BJ (cell line): ENCODE measurements at regions not wholly inside any gene's neighbourhood (a gene's known extent, or its start where the extent isn't known, plus 50 kb on each side); places are given as distances from the start of the nearest gene placed in this dataset.

Experiments
- CTCF ChIA-PET: fragments of 350-600 bp; formaldehyde crosslinking; extraction: SDS; loops from one replicate; lab custom pipeline; 2021; ENCODE audit warnings: antibody characterized with exemption, inconsistent platforms; lab: Yijun Ruan, JAX
- POLR2A ChIA-PET: fragments of 300-600 bp; sonication (Branson Sonifier 250); formaldehyde crosslinking; extraction: SDS; loops from one replicate; lab custom pipeline; 2021; ENCODE audit warnings: antibody characterized with exemption; lab: Charles Lee
- DNase-seq: peaks from one replicate; pipeline ENCODE4 v3.0.0-alpha.2; 2011; ENCODE audit warnings: low read depth
- H3K27me3 ChIP-seq: 2 replicates; pipeline ENCODE4 v1.6.0; 2011; ENCODE audit warnings: low read length; ENCODE audit not compliant: control insufficient read depth, insufficient read depth
- H3K36me3 ChIP-seq: 2 replicates; pipeline ENCODE4 v1.5.1; 2011; ENCODE audit warnings: low read length; ENCODE audit not compliant: control insufficient read depth, insufficient read depth
- H3K4me3 ChIP-seq: 2 replicates; pipeline ENCODE4 v1.5.1; 2011; ENCODE audit warnings: low read depth, mild to moderate bottlenecking, control low read depth, low read length
- CTCF ChIP-seq: IDR thresholded peaks from 2 replicates; pipeline ENCODE4 v1.5.1; 2011; ENCODE audit warnings: low read depth, mild to moderate bottlenecking, control low read depth, inconsistent platforms, low read length, moderate library complexity; ENCODE audit not compliant: insufficient read depth

GRCh38 chr18:30093376-30093775, 949.2 kb downstream of the DSC3 start:
- ChIA-PET CTCF (interaction anchor here (0.6 kb wide), 1 partner anchor 153 kb away, joined by 3 read pairs; no protein-coding TSS in a partner anchor), POLR2A (no interaction called here)
- Histone ChIP-seq H3K4me3 (no peak overlapping the region), H3K36me3 (no peaks in the 10 kb centered on the region), H3K27me3 (no peaks in the 10 kb centered on the region)
- DNase-seq, result no peak
- no peak for TF ChIP-seq CTCF

- POLR2A ChIA-PET, result no interaction called here
- no peak overlapping the region for H3K4me3 ChIP-seq
- no peak for TF ChIP-seq CTCF
- no peaks in the 10 kb centered on the region for H3K27me3 ChIP-seq
- DNase-seq, result no peak
- CTCF ChIA-PET, result no interaction called here
- H3K36me3 ChIP-seq, result no peaks in the 10 kb centered on the region
These were observed 954.1 kb downstream of the DSC3 start for GRCh38 chr18:30088238-30089015.

GRCh38 chr18:30086351-30086750, 956.2 kb downstream of the DSC3 start:
- Histone ChIP-seq H3K4me3 (no peak overlapping the region), H3K36me3 (no peaks in the 10 kb centered on the region), H3K27me3 (no peaks in the 10 kb centered on the region)
- ChIA-PET POLR2A (no interaction called here), CTCF (no interaction called here)
- no peak for TF ChIP-seq CTCF
- no peak for DNase-seq

GRCh38 chr18:30081122-30081521, 961.4 kb downstream of the DSC3 start:
- ChIA-PET POLR2A (no interaction called here), CTCF (no interaction called here)
- H3K36me3 ChIP-seq, result no peaks in the 10 kb centered on the region
- no peak for TF ChIP-seq CTCF
- H3K4me3 ChIP-seq, result no peak overlapping the region
- H3K27me3 ChIP-seq, result no peaks in the 10 kb centered on the region
- DNase-seq, result no peak

- CTCF ChIA-PET, result no interaction called here
- Histone ChIP-seq H3K36me3 (no peaks in the 10 kb centered on the region), H3K4me3 (no peak overlapping the region), H3K27me3 (no peaks in the 10 kb centered on the region)
- POLR2A ChIA-PET, result no interaction called here
- no peak for TF ChIP-seq CTCF
- DNase-seq, result no peak
These were observed 969.7 kb downstream of the DSC3 start for GRCh38 chr18:30072609-30073385.
